ENCODE measurements at regions not wholly inside any gene's neighbourhood (a gene's known extent, or its start where the extent isn't known, plus 50 kb on each side); places are given as distances from the start of the nearest gene placed in this dataset.

DNA sequence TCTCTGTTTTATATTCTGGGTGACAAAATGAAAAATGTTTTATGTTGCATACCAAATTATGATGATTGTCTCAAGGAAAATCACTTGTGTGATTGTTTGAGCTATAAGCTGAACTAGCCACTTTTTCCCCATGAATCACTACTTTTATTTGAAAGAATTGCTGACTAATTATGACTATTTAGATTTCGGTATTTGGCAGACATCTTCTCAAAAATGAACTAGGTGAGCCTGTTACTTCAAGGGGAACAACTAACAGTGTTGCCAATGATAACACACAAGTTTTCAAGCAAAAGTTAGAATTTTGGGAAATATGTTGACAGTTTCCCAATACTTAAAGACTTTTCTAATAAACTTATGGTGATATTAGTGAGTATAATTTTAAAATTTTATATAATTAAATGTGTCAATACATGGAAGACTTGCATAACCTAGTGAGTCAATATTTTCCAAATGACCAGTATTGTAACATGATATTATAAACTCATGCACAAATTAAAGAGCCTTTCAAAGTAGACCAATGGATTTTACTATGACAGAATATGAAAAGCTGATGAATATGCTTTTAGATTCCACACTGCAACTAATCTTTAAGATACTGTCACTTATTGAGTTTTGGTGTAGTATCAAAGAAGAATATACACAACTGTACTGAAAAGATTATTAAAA is 187.7 kb upstream of the GATB start:
- no peak overlapping the region for H3K9ac ChIP-seq (ENCODE audit: low read depth in 1 of 2, low read length in 2 of 2)
- no peak overlapping the region for H3K27ac ChIP-seq (ENCODE audit: low read depth, low read length)
- no peaks in the 10 kb centered on the region for H3K4me1 ChIP-seq (ENCODE audit: control insufficient read depth in 1 of 2, insufficient read depth in 2 of 2, low read length in 2 of 2)
- H3K27me3 ChIP-seq (ENCODE audit: control insufficient read depth in 1 of 2, insufficient read depth in 2 of 2, low read length in 2 of 2): no peaks in the 10 kb centered on the region
- peaks cover 10 to 21% of the 10 kb centered on the region in 2 donors for H3K9me3 ChIP-seq (ENCODE audit: control insufficient read depth in 1 of 2, low read length in 2 of 2)
- H3K36me3 ChIP-seq (ENCODE audit: control insufficient read depth in 1 of 2, insufficient read depth in 2 of 2, low read length in 2 of 2): no peaks in the 10 kb centered on the region
- no peak overlapping the region for H3K4me3 ChIP-seq (ENCODE audit: low read depth in 1 of 2, low read length in 2 of 2)

DNA sequence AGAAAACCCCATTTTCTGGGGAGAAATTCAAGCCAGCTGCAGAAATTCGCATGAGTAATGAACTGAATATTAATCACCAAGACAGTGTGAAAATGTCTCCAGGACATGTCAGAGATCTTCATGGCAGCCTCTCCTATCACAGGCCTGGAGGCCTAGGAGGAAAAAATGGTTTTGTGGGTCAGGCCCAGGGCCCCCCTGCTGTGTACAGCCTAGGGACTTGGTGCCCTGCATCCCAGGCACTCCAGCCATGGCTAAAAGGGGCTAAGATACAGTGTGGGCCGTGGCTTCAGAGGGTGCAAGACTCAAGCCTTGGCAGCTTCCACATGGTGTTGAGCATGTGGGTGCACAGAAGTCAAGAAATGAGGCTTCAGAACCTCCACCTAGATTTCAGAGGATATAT is 185.9 kb upstream of the GATB start:
- peaks cover 10 to 21% of the 10 kb centered on the region in 2 donors for H3K9me3 ChIP-seq (ENCODE audit: control insufficient read depth in 1 of 2, low read length in 2 of 2)
- H3K27ac ChIP-seq (ENCODE audit: low read depth, low read length): no peak overlapping the region
- H3K9ac ChIP-seq (ENCODE audit: low read depth in 1 of 2, low read length in 2 of 2): no peak overlapping the region
- no peaks in the 10 kb centered on the region for H3K4me1 ChIP-seq (ENCODE audit: control insufficient read depth in 1 of 2, insufficient read depth in 2 of 2, low read length in 2 of 2)
- H3K27me3 ChIP-seq (ENCODE audit: control insufficient read depth in 1 of 2, insufficient read depth in 2 of 2, low read length in 2 of 2): no peaks in the 10 kb centered on the region
- no peak overlapping the region for H3K4me3 ChIP-seq (ENCODE audit: low read depth in 1 of 2, low read length in 2 of 2)
- no peaks in the 10 kb centered on the region for H3K36me3 ChIP-seq (ENCODE audit: control insufficient read depth in 1 of 2, insufficient read depth in 2 of 2, low read length in 2 of 2)

DNA sequence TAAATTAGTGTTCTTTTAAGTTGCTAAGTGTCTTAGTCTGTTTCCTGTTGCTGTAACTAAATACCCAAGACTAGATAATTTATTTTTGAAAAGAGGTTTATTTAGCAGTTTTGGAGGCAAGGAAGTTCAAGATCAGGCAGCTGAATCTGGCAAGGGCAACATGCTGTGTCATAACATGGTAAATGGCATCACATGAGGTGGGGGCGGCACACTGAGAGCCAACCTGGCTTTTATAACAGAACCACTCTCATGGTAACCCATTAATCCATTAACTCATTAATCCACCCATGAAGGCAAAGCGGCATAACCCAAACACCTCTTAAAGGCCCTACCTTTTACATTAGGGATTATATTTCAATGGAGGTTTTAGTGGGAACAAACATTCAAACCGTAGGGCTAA is 182.2 kb upstream of the GATB start:
- no peak overlapping the region for H3K9ac ChIP-seq (ENCODE audit: low read depth in 1 of 2, low read length in 2 of 2)
- no peaks in the 10 kb centered on the region for H3K36me3 ChIP-seq (ENCODE audit: control insufficient read depth in 1 of 2, insufficient read depth in 2 of 2, low read length in 2 of 2)
- H3K27ac ChIP-seq (ENCODE audit: low read depth, low read length): no peak overlapping the region
- H3K4me1 ChIP-seq (ENCODE audit: control insufficient read depth in 1 of 2, insufficient read depth in 2 of 2, low read length in 2 of 2): no peaks in the 10 kb centered on the region
- no peaks in the 10 kb centered on the region for H3K27me3 ChIP-seq (ENCODE audit: control insufficient read depth in 1 of 2, insufficient read depth in 2 of 2, low read length in 2 of 2)
- no peak overlapping the region for H3K4me3 ChIP-seq (ENCODE audit: low read depth in 1 of 2, low read length in 2 of 2)
- peaks cover 10 to 20% of the 10 kb centered on the region in 2 donors for H3K9me3 ChIP-seq (ENCODE audit: control insufficient read depth in 1 of 2, low read length in 2 of 2)

DNA sequence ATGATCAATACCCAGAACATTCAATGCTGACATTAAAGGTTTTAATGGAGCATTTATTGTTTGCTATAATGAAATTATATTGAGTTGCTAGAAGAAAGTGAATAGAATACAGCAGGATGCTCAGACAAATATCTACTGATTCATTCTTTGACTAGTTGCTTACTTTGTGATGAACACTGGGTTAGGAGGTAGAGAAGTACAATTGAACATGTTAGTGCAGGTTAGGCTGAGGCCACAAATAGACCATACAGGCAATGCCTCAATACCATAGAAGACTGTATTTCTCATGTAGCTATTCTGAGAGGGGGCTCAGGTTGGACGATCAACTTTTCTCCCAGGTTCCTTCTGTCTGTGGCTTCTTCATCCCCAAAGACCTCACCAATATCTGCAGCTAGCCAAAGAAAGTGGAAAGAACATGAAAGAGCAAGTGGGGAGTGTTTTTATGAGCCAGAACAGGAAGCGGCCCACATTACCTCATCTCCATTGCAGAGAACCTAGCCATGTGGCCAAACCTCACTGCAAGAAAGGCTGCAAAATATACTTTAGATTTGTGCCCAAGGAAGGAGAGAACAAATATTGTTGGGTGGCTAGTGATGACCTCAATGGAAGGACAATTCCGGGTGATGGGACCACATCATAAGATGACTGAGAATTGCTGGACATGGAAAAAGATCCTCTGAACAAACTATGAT is 180.3 kb upstream of the GATB start:
- Histone ChIP-seq H3K27me3 (ENCODE audit: control insufficient read depth in 1 of 2, insufficient read depth in 2 of 2, low read length in 2 of 2) (no peaks in the 10 kb centered on the region), H3K9me3 (ENCODE audit: control insufficient read depth in 1 of 2, low read length in 2 of 2) (peaks cover 0 to 4% of the 10 kb centered on the region in 2 donors), H3K4me3 (ENCODE audit: low read depth in 1 of 2, low read length in 2 of 2) (no peak overlapping the region), H3K9ac (ENCODE audit: low read depth in 1 of 2, low read length in 2 of 2) (no peak overlapping the region), H3K36me3 (ENCODE audit: control insufficient read depth in 1 of 2, insufficient read depth in 2 of 2, low read length in 2 of 2) (no peaks in the 10 kb centered on the region), H3K27ac (ENCODE audit: low read depth, low read length) (no peak overlapping the region), H3K4me1 (ENCODE audit: control insufficient read depth in 1 of 2, insufficient read depth in 2 of 2, low read length in 2 of 2) (no peaks in the 10 kb centered on the region)

DNA sequence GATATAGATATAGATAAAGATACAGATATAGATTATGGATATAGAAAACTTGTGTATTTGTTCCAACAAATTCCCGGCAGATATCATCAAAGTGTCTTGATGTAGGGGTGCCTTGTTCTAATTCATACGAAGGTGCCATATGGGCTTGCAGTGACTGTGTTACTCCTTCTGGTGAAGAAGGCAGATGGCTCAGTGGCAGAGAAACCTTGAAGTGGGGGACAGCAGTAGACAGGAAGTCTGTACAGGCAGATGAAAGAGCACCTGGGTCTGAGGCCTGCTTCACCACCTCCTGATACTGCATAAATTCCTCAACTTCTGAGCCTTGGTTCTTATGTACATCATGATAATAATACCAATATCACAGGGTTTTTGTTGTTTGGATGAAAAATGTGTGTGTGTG is 179.5 kb upstream of the GATB start:
- H3K9me3 ChIP-seq (ENCODE audit: control insufficient read depth in 1 of 2, low read length in 2 of 2): no peaks in the 10 kb centered on the region
- no peaks in the 10 kb centered on the region for H3K36me3 ChIP-seq (ENCODE audit: control insufficient read depth in 1 of 2, insufficient read depth in 2 of 2, low read length in 2 of 2)
- H3K27ac ChIP-seq (ENCODE audit: low read depth, low read length): no peak overlapping the region
- no peak overlapping the region for H3K4me3 ChIP-seq (ENCODE audit: low read depth in 1 of 2, low read length in 2 of 2)
- H3K27me3 ChIP-seq (ENCODE audit: control insufficient read depth in 1 of 2, insufficient read depth in 2 of 2, low read length in 2 of 2): no peaks in the 10 kb centered on the region
- H3K9ac ChIP-seq (ENCODE audit: low read depth in 1 of 2, low read length in 2 of 2): no peak overlapping the region
- H3K4me1 ChIP-seq (ENCODE audit: control insufficient read depth in 1 of 2, insufficient read depth in 2 of 2, low read length in 2 of 2): no peaks in the 10 kb centered on the region

DNA sequence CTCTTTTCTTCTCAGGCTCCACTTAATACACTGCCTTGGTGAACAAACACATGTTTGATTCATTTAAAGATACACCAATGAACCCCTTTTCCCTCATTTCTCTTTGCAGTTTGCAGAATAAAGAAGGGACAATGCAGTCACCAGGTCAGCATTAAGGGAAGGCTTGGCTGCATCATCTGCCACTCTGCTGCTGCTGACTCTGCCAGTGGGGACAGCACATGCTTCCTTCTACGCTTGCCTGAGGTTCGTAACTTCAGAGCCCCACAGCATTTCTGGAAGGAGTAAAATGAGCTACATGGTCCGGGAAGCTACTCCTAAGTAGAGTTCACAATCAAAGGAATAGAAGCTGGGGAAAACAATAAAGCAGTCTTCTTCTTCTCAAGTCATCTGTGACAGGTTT is 178.9 kb upstream of the GATB start:
- Histone ChIP-seq H3K4me1 (ENCODE audit: control insufficient read depth in 1 of 2, insufficient read depth in 2 of 2, low read length in 2 of 2) (no peaks in the 10 kb centered on the region), H3K9me3 (ENCODE audit: control insufficient read depth in 1 of 2, low read length in 2 of 2) (no peaks in the 10 kb centered on the region), H3K9ac (ENCODE audit: low read depth in 1 of 2, low read length in 2 of 2) (no peak overlapping the region), H3K27ac (ENCODE audit: low read depth, low read length) (no peak overlapping the region), H3K27me3 (ENCODE audit: control insufficient read depth in 1 of 2, insufficient read depth in 2 of 2, low read length in 2 of 2) (no peaks in the 10 kb centered on the region), H3K36me3 (ENCODE audit: control insufficient read depth in 1 of 2, insufficient read depth in 2 of 2, low read length in 2 of 2) (no peaks in the 10 kb centered on the region), H3K4me3 (ENCODE audit: low read depth in 1 of 2, low read length in 2 of 2) (no peak overlapping the region)

DNA sequence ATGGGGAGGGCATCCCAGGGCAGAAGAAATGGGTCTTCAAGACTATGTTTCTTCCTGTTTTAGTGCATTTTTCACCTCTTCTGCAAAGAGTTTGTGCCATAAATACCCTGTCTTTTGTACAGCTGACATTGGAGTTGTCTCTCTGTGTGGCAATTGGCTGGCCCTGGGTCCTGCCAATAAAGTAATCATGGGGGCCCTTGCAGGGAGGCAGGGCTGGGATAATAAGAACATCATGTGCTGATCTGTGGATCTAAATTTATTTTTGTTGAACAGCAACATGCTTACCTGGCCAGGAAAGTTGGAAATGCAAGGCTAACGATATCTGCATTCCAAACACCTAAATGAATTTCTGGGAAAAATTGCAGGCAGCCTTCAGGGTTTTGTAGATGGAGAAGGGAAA is 174.6 kb upstream of the GATB start:
- no peaks in the 10 kb centered on the region for H3K36me3 ChIP-seq (ENCODE audit: control insufficient read depth in 1 of 2, insufficient read depth in 2 of 2, low read length in 2 of 2)
- no peaks in the 10 kb centered on the region for H3K9me3 ChIP-seq (ENCODE audit: control insufficient read depth in 1 of 2, low read length in 2 of 2)
- no peaks in the 10 kb centered on the region for H3K27me3 ChIP-seq (ENCODE audit: control insufficient read depth in 1 of 2, insufficient read depth in 2 of 2, low read length in 2 of 2)
- H3K27ac ChIP-seq (ENCODE audit: low read depth, low read length): no peak overlapping the region
- H3K4me1 ChIP-seq (ENCODE audit: control insufficient read depth in 1 of 2, insufficient read depth in 2 of 2, low read length in 2 of 2): no peaks in the 10 kb centered on the region
- H3K4me3 ChIP-seq (ENCODE audit: low read depth in 1 of 2, low read length in 2 of 2): no peak overlapping the region
- no peak overlapping the region for H3K9ac ChIP-seq (ENCODE audit: low read depth in 1 of 2, low read length in 2 of 2)

DNA sequence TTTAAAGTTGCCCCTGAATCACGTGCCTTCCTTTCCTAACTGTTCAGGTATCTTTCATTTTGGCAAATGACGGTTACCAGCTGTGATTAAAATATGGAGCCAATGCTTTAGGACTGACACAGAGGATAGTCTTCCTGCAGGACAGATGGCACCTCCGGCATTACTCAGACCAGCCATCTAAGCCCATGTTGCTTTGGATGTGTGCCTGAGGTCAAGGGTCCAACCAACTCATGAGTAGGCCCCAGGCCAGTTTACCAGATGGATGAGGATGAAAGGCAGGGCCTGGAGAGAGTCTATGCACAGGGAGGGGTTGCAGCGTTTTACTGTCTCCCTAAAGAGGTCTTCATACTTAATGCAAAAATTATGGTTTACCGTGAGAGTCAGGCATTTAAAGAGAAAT is 174.0 kb upstream of the GATB start:
- H3K9me3 ChIP-seq (ENCODE audit: control insufficient read depth in 1 of 2, low read length in 2 of 2): no peaks in the 10 kb centered on the region
- no peak overlapping the region for H3K4me3 ChIP-seq (ENCODE audit: low read depth in 1 of 2, low read length in 2 of 2)
- H3K27ac ChIP-seq (ENCODE audit: low read depth, low read length): no peak overlapping the region
- no peaks in the 10 kb centered on the region for H3K4me1 ChIP-seq (ENCODE audit: control insufficient read depth in 1 of 2, insufficient read depth in 2 of 2, low read length in 2 of 2)
- H3K36me3 ChIP-seq (ENCODE audit: control insufficient read depth in 1 of 2, insufficient read depth in 2 of 2, low read length in 2 of 2): no peaks in the 10 kb centered on the region
- no peak overlapping the region for H3K9ac ChIP-seq (ENCODE audit: low read depth in 1 of 2, low read length in 2 of 2)
- H3K27me3 ChIP-seq (ENCODE audit: control insufficient read depth in 1 of 2, insufficient read depth in 2 of 2, low read length in 2 of 2): no peaks in the 10 kb centered on the region

DNA sequence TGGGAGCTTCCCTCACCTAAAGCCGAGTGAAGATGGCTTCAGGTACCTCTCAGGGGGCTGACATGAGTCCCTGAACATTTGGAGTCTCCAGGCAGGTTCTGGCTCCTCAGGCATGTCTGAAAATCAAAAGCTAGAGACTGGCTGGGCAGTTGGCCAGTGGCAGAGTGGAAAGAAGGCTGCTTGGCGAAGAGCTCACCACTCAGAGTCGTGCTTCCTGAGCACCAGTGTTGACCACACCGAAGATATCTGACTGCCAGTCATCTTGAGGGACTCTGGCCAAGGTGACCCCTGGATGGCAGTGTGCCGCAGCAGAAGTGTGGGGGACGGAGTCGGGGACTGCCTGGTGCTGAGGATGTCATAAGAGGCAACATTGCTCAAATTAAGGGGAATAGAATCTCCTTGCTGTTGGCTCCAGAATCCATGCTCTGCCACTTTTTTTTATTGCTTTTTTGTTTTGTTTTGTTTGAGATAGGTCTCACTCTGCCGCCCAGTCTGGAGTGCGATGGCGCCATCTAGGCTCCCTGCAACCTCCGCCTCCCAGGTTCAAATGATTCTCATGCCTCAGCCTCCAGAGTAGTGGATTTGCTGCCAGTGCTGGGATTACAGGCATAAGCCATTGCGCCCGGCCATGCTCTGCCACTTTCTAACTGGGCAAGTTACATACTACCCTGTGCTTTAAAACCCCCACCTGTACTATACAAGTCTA is 172.5 kb upstream of the GATB start:
- Histone ChIP-seq H3K27ac (ENCODE audit: low read depth, low read length) (no peak overlapping the region), H3K4me1 (ENCODE audit: control insufficient read depth in 1 of 2, insufficient read depth in 2 of 2, low read length in 2 of 2) (no peaks in the 10 kb centered on the region), H3K27me3 (ENCODE audit: control insufficient read depth in 1 of 2, insufficient read depth in 2 of 2, low read length in 2 of 2) (no peaks in the 10 kb centered on the region), H3K9ac (ENCODE audit: low read depth in 1 of 2, low read length in 2 of 2) (no peak overlapping the region), H3K36me3 (ENCODE audit: control insufficient read depth in 1 of 2, insufficient read depth in 2 of 2, low read length in 2 of 2) (no peaks in the 10 kb centered on the region), H3K4me3 (ENCODE audit: low read depth in 1 of 2, low read length in 2 of 2) (no peak overlapping the region), H3K9me3 (ENCODE audit: control insufficient read depth in 1 of 2, low read length in 2 of 2) (no peaks in the 10 kb centered on the region)

DNA sequence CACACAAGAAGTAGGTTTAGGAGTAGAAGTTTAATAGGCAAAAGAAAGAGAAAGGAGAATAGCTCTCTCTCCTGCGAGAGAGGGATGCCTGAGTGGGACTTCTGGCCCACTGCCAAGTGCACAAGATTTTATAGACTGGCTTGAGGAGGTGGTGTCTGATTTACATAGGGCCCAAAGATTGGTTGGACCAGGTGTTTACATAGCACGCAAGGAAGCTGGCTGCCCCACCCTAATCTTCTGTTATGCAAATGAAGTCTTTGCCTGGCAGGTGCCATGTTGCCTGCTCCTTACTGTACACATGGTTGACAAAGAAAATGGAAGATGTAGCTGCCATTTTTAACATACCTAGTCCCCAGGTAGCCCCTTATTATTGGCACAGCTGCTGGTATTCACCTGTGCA is 170.8 kb upstream of the GATB start:
- Histone ChIP-seq H3K27me3 (ENCODE audit: control insufficient read depth in 1 of 2, insufficient read depth in 2 of 2, low read length in 2 of 2) (no peaks in the 10 kb centered on the region), H3K9me3 (ENCODE audit: control insufficient read depth in 1 of 2, low read length in 2 of 2) (no peaks in the 10 kb centered on the region), H3K4me1 (ENCODE audit: control insufficient read depth in 1 of 2, insufficient read depth in 2 of 2, low read length in 2 of 2) (no peaks in the 10 kb centered on the region), H3K27ac (ENCODE audit: low read depth, low read length) (no peak overlapping the region), H3K36me3 (ENCODE audit: control insufficient read depth in 1 of 2, insufficient read depth in 2 of 2, low read length in 2 of 2) (no peaks in the 10 kb centered on the region), H3K4me3 (ENCODE audit: low read depth in 1 of 2, low read length in 2 of 2) (no peak overlapping the region), H3K9ac (ENCODE audit: low read depth in 1 of 2, low read length in 2 of 2) (no peak overlapping the region)

Measured in duodenal mucosa (tissue), 2 donors.